ENCODE measurements at regions not wholly inside any gene's neighbourhood (a gene's known extent, or its start where the extent isn't known, plus 50 kb on each side); places are given as distances from the start of the nearest gene placed in this dataset.

DNA sequence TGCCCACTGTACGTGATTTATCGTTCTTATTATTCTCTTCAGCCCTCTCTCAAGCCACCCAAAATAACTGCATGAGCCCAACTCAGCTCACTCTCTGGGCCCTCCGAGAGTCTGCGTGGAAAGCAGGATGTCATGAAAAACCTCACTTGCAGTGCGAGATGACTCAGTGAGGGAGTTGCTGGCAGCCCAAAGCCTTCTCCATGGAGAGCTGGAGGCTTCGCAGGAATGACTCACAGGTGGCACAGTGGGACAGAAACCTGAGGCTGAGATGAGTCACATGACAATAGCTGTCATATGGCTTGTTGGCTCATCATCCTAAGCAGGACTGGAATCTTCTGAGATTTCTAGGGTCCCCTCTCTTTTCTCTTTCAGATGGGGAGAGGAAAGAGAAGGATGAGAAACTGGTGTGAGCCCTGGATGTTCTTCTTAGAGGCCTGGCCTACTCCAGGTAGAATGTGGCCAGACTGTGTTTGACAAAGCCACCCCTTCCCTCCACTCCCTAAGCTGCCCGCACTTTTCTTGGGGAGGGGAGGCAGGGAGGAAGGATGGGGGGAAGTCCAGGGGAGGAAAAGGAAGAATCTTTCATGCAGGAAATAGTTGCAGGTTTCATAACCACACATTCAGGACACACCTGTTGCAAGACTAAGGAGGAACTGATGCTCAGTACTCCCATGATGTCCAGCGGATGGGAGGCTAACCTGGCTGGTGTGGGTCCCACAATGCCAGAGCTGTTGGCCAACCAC, 160.6 kb upstream of the RPL38 start:
- no peak overlapping the region for H3K27ac Mint-ChIP-seq
- H3K36me3 ChIP-seq (replicated peaks in 1 of 2; ENCODE audit: control extremely low read depth in 1 of 2, control insufficient read depth in 1 of 2, extremely low read depth in 1 of 2, insufficient read depth in 2 of 2, low read length in 1 of 2): no peaks in the 10 kb centered on the region
- H3K4me1 ChIP-seq (ENCODE audit: control insufficient read depth in 2 of 2, insufficient read depth in 2 of 2, low read length in 2 of 2): no peaks in the 10 kb centered on the region
- H3K27me3 Mint-ChIP-seq: peaks cover 2% of the 10 kb centered on the region
- H3K4me3 ChIP-seq (ENCODE audit: control extremely low read depth in 1 of 5, extremely low read depth in 1 of 5, insufficient read depth in 1 of 5, low read depth in 2 of 5, low read length in 4 of 5): no peak overlapping the region
- H3K9me3 ChIP-seq (ENCODE audit: control extremely low read depth in 1 of 3, control insufficient read depth in 2 of 3, insufficient read depth in 1 of 3, low read length in 2 of 3): no peaks in the 10 kb centered on the region
- no peaks in the 10 kb centered on the region for H3K79me2 ChIP-seq (ENCODE audit: control insufficient read depth, insufficient read depth, low read length)
- no peaks in the 10 kb centered on the region for H3K27me3 ChIP-seq (replicated peaks in 1 of 4; ENCODE audit: control extremely low read depth in 1 of 4, control insufficient read depth in 3 of 4, insufficient read depth in 4 of 4, low read length in 3 of 4)
- no peaks in the 10 kb centered on the region for H3K4me1 Mint-ChIP-seq
- no peak overlapping the region for H2AFZ ChIP-seq (ENCODE audit: insufficient read depth, low read depth, low read length, poor library complexity, severe bottlenecking)
- TF ChIP-seq, protein P1, sequence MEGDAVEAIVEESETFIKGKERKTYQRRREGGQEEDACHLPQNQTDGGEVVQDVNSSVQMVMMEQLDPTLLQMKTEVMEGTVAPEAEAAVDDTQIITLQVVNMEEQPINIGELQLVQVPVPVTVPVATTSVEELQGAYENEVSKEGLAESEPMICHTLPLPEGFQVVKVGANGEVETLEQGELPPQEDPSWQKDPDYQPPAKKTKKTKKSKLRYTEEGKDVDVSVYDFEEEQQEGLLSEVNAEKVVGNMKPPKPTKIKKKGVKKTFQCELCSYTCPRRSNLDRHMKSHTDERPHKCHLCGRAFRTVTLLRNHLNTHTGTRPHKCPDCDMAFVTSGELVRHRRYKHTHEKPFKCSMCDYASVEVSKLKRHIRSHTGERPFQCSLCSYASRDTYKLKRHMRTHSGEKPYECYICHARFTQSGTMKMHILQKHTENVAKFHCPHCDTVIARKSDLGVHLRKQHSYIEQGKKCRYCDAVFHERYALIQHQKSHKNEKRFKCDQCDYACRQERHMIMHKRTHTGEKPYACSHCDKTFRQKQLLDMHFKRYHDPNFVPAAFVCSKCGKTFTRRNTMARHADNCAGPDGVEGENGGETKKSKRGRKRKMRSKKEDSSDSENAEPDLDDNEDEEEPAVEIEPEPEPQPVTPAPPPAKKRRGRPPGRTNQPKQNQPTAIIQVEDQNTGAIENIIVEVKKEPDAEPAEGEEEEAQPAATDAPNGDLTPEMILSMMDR (IDR thresholded peaks at IDR 0.05): no peak
- TF ChIP-seq EZH2 (IDR thresholded peaks at IDR 0.05; ENCODE audit: borderline replicate concordance, insufficient read depth, low read depth, low read length, poor library complexity, severe bottlenecking): no peak
- intact Hi-C loops (cut with micrococcal nuclease): no loop called here
- ChIA-PET CTCF (no interaction called here), POLR2A (no interaction called here)
- 83% methylated on average over 7 of the region's 8 CpGs for whole genome bisulfite sequencing (ENCODE audit: insufficient coverage)
- H3K4me2 ChIP-seq (replicated peaks; ENCODE audit: low read depth, low read length, poor library complexity, severe bottlenecking): no peak overlapping the region
- no peaks in the 10 kb centered on the region for H3K9me3 Mint-ChIP-seq (ENCODE audit: insufficient read depth)
- ATAC-seq (ENCODE audit: low read depth) (no peak), DNase-seq (no peak)
- H3K27ac ChIP-seq (ENCODE audit: low read length in 2 of 2): no peak overlapping the region
- no peak overlapping the region for H3K9ac ChIP-seq (ENCODE audit: low read length)
- no peaks in the 10 kb centered on the region for H4K20me1 ChIP-seq (ENCODE audit: control insufficient read depth, insufficient read depth, low read length, poor library complexity, severe bottlenecking)
- H3K4me3 Mint-ChIP-seq: no peak overlapping the region

DNA sequence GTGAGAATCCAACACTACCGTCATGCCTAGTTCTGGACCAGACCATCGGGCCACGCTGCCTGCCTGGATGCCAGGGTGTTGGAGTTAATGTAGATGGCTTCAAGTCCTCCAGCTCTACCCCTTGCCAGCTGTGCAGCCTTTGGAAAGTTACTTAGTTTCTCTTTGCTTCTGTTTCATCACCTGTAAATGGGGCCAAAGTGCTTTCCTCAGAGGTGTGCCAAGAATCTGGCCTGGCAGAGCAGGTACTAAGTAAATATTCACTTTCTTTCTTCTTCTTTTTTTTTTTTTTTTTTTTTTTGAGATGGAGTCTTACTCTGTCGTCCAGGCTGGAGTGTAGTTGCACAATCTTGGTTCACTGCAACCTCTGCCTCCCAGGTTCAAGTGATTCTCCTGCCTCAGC, 159.5 kb upstream of the RPL38 start:
- H4K20me1 ChIP-seq (ENCODE audit: control insufficient read depth, insufficient read depth, low read length, poor library complexity, severe bottlenecking): no peaks in the 10 kb centered on the region
- Mint-ChIP-seq H3K4me3 (no peak overlapping the region), H3K27ac (no peak overlapping the region), H3K9me3 (ENCODE audit: insufficient read depth) (no peaks in the 10 kb centered on the region), H3K27me3 (peaks cover 9% of the 10 kb centered on the region), H3K4me1 (no peaks in the 10 kb centered on the region)
- H3K27me3 ChIP-seq (replicated peaks in 1 of 4; ENCODE audit: control extremely low read depth in 1 of 4, control insufficient read depth in 3 of 4, insufficient read depth in 4 of 4, low read length in 3 of 4): no peaks in the 10 kb centered on the region
- DNase-seq (no peak), ATAC-seq (ENCODE audit: low read depth) (no peak)
- POLR2A ChIA-PET: no interaction called here
- H3K9me3 ChIP-seq (ENCODE audit: control extremely low read depth in 1 of 3, control insufficient read depth in 2 of 3, insufficient read depth in 1 of 3, low read length in 2 of 3): no peaks in the 10 kb centered on the region
- H3K36me3 ChIP-seq (replicated peaks in 1 of 2; ENCODE audit: control extremely low read depth in 1 of 2, control insufficient read depth in 1 of 2, extremely low read depth in 1 of 2, insufficient read depth in 2 of 2, low read length in 1 of 2): no peaks in the 10 kb centered on the region
- no peaks in the 10 kb centered on the region for H3K4me1 ChIP-seq (ENCODE audit: control insufficient read depth in 2 of 2, insufficient read depth in 2 of 2, low read length in 2 of 2)
- no peak overlapping the region for H3K4me3 ChIP-seq (ENCODE audit: control extremely low read depth in 1 of 5, extremely low read depth in 1 of 5, insufficient read depth in 1 of 5, low read depth in 2 of 5, low read length in 4 of 5)
- H3K79me2 ChIP-seq (ENCODE audit: control insufficient read depth, insufficient read depth, low read length): no peaks in the 10 kb centered on the region
- 100% methylated on average over 1 of the region's 4 CpGs for WGBS (ENCODE audit: insufficient coverage)
- no peak overlapping the region for H3K4me2 ChIP-seq (replicated peaks; ENCODE audit: low read depth, low read length, poor library complexity, severe bottlenecking)
- CTCF ChIA-PET: no interaction called here
- TF ChIP-seq, protein P1 (IDR thresholded peaks at IDR 0.05): no peak
- no peak for TF ChIP-seq EZH2 (IDR thresholded peaks at IDR 0.05; ENCODE audit: borderline replicate concordance, insufficient read depth, low read depth, low read length, poor library complexity, severe bottlenecking)
- intact Hi-C loops (cut with micrococcal nuclease): no loop called here
- H3K27ac ChIP-seq (ENCODE audit: low read length in 2 of 2): no peak overlapping the region
- no peak overlapping the region for H3K9ac ChIP-seq (ENCODE audit: low read length)
- no peak overlapping the region for H2AFZ ChIP-seq (ENCODE audit: insufficient read depth, low read depth, low read length, poor library complexity, severe bottlenecking)

Measured in B cell (primary cell).